ENCODE measurements at regions not wholly inside any gene's neighbourhood (a gene's known extent, or its start where the extent isn't known, plus 50 kb on each side); places are given as distances from the start of the nearest gene placed in this dataset.

DNA sequence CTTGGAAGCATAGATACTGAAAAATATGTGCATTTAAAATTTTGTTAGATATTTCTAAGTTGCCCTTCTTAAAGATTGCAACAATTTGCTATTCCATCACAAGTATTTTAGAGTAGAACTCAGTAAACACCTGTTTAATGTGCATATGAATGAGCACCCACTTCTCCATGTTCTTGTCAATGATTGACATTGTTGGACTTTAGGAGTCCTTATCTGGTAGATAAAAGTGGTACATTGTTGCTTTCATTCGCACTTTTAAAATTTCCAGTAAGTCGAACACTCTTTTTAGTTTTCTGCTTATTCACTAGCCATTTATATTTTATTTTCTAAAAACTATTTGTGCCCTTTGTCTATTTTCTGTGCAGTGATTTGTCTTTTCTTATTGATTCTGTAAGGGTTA is 478.3 kb downstream of the SOX2 start:
- DNase-seq (ENCODE audit: low read depth in 4 of 4, low spot score in 3 of 4), result no peak

GRCh38 chr3:182198345-182198744 is 486.6 kb downstream of the SOX2 start:
- no peak for DNase-seq (ENCODE audit: low read depth in 4 of 4, low spot score in 3 of 4)

DNA sequence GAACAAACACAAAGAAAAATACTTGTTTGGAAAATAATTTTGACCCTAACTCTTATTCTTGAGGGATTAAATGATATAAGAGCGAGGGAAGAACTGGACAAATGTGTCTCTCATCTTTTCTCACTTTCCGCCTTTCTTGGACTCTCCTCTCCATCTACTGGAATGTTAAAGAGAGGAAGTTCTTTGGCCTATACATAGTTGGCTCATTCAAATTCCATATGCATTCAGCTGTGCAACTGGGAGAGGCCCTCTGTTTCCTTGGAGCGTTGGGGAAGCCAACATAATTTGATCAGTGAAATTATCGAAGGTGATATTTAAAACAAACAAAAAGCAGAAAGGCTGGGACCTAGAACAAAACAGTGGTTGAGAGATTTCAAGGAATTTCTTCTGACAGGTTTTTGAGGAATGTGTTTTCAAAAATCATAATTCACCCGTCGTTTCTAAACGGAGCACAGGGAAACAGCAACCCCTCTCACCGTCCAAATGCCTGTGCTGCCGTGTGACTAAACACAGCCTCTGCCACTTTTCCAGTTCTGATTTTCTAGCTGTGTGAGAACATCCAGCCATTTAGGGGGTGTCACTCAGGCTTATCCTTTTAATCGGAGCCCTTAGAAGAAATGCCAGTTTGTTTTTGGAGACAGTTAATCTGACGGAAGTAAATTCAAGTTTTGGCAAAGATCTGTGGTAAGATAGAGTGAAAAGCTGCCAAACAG is 489.9 kb downstream of the SOX2 start:
- no peak for DNase-seq (ENCODE audit: low read depth in 4 of 4, low spot score in 3 of 4)

GRCh38 chr3:182212479-182213076 is 500.9 kb downstream of the SOX2 start:
- DNase-seq (ENCODE audit: low read depth in 4 of 4, low spot score in 3 of 4), result no peak

DNA sequence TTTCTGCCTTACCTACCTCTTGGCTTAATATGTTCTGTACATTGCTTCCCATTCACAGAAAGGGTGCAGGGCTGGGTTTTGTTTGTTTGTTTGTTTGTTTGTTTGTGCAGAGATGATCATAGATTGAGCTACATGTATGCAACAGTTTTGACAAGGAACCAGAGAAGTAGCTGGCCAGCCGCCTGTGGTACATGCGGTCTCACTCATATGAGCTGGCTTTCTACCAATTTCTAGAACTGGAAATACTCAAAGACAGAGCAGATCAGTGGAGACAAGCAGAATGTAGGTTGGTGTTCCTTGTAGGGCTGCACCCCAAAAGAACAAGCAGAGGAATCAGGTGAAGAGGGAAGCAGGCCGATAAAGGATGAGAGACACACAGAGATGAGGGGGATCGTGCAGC is 502.7 kb downstream of the SOX2 start:
- DNase-seq (ENCODE audit: low read depth in 4 of 4, low spot score in 3 of 4), result no peak

DNA sequence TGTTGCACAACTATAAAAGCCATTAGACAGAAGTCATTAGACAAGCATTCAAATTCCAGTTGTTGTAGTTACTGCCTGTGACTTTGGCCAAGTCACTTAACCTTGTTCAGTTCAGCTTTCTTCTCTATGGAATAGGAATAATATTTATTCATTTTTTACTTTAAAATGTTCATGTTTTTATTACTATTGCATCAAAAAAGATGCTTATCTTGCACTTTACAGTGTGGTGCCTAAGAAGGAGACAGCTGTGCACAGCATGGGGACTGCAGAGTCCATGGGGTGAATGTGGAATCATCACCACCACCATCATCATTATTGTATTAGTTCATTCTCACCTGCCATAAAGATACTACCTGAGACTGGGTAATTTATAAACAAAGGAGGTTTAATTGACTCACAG is 504.2 kb downstream of the SOX2 start:
- DNase-seq (ENCODE audit: low read depth in 4 of 4, low spot score in 3 of 4), result no peak

- DNase-seq (ENCODE audit: low read depth in 4 of 4, low spot score in 3 of 4), result no peak
These were observed 504.7 kb downstream of the SOX2 start for GRCh38 chr3:182216311-182216970.

GRCh38 chr3:182220013-182220412 is 508.3 kb downstream of the SOX2 start:
- no peak for DNase-seq (ENCODE audit: low read depth in 4 of 4, low spot score in 3 of 4)

- DNase-seq (ENCODE audit: low read depth in 4 of 4, low spot score in 3 of 4), result no peak
These were observed 508.7 kb downstream of the SOX2 start for GRCh38 chr3:182220471-182220870.

DNA sequence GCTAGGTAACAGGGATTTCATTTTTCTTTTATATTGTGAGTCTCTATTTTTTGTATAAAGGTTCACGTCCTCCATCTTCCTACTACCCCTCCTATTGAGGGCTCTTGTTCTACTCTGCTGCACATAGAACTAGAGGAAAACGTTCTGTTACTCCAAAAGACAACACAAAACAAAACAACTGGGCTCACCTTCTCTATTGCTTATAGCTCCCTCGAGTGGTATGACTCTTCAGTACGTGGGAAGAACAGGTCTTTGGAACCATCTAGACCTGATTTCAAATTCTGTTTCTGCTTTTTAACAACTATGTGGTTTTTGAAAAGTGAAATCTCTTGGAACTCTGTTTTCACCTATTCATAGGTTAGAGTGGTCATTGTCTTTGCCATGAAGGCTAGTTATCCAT is 515.3 kb downstream of the SOX2 start:
- DNase-seq (ENCODE audit: low read depth in 4 of 4, low spot score in 3 of 4), result no peak

DNA sequence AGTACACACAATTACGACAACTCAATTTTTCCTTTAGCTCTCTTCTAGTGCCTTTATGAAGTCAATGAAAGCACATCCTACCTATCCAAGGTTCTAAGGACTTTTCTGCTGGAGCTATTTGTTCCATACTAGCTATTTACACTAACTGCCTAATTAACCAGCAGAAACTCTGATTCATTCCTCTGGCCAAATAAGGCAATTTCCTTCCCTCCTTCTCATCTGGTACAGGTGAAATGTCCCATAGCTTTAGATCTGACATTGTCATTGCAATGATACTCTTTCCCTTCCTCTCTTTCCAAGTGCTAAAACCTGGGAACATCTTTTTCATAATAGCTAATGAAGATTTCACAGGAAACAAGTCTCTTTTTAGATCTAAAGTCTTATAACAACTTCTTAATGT is 521.7 kb downstream of the SOX2 start:
- no peak for DNase-seq (ENCODE audit: low read depth in 4 of 4, low spot score in 3 of 4)

- DNase-seq (ENCODE audit: low read depth in 4 of 4, low spot score in 3 of 4), result no peak
These were observed 522.2 kb downstream of the SOX2 start for GRCh38 chr3:182233957-182234356.

GRCh38 chr3:182234881-182235280 is 523.2 kb downstream of the SOX2 start:
- no peak for DNase-seq (ENCODE audit: low read depth in 4 of 4, low spot score in 3 of 4)

GRCh38 chr3:182235504-182235903 is 523.8 kb downstream of the SOX2 start:
- DNase-seq (ENCODE audit: low read depth in 4 of 4, low spot score in 3 of 4), result no peak

DNA sequence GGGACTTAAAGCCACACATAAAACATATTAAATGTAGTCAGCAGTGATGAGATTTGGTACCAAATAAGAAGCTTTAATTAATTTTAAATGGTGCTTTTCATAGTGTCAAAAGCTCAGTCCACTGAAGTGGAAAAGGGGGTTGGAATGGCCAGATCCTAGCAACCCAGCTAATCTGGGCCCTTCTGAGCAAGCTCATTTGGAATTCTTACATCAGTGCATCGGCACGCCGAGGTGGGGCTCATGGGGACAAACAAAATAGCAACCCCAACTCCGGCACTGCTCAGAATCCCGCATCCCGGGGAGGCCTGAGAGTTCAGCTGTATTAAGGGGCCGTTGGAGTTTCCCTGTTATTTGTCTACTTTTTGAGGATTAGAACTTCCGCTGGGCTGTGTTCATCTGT is 526.4 kb downstream of the SOX2 start:
- no peak for DNase-seq (ENCODE audit: low read depth in 4 of 4, low spot score in 3 of 4)

DNA sequence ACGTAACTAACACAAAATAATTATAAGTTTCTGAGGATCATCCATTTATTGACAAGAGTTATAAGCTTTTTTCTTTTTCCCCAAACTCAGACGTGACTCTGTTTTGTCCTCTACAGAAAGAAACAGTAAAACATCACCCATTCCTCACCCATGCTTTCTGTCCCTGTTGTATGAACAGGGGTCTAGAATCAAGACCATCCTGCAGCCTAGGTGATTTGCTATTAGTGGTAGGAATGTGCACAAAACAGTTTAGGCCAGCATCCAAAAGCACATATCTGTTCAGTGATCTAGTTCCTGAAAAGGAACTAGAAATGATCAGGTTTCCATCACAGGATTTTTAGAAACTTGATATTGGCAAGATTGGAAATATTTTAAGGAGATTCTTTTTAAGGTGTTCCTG is 527.6 kb downstream of the SOX2 start:
- no peak for DNase-seq (ENCODE audit: low read depth in 4 of 4, low spot score in 3 of 4)

GRCh38 chr3:182240474-182240873 is 528.7 kb downstream of the SOX2 start:
- DNase-seq (ENCODE audit: low read depth in 4 of 4, low spot score in 3 of 4), result no peak

- no peak for DNase-seq (ENCODE audit: low read depth in 4 of 4, low spot score in 3 of 4)
These were observed 529.6 kb downstream of the SOX2 start for GRCh38 chr3:182241196-182241765.

- no peak for DNase-seq (ENCODE audit: low read depth in 4 of 4, low spot score in 3 of 4)
These were observed 530.2 kb downstream of the SOX2 start for GRCh38 chr3:182241766-182242488.

GRCh38 chr3:182242489-182242942 is 530.8 kb downstream of the SOX2 start:
- DNase-seq (ENCODE audit: low read depth in 4 of 4, low spot score in 3 of 4), result no peak

GRCh38 chr3:182243625-182244024 is 531.9 kb downstream of the SOX2 start:
- no peak for DNase-seq (ENCODE audit: low read depth in 4 of 4, low spot score in 3 of 4)

Measured in right renal pelvis (tissue), 4 donors.